ENCODE measurements at regions not wholly inside any gene's neighbourhood (a gene's known extent, or its start where the extent isn't known, plus 50 kb on each side); places are given as distances from the start of the nearest gene placed in this dataset.

DNA sequence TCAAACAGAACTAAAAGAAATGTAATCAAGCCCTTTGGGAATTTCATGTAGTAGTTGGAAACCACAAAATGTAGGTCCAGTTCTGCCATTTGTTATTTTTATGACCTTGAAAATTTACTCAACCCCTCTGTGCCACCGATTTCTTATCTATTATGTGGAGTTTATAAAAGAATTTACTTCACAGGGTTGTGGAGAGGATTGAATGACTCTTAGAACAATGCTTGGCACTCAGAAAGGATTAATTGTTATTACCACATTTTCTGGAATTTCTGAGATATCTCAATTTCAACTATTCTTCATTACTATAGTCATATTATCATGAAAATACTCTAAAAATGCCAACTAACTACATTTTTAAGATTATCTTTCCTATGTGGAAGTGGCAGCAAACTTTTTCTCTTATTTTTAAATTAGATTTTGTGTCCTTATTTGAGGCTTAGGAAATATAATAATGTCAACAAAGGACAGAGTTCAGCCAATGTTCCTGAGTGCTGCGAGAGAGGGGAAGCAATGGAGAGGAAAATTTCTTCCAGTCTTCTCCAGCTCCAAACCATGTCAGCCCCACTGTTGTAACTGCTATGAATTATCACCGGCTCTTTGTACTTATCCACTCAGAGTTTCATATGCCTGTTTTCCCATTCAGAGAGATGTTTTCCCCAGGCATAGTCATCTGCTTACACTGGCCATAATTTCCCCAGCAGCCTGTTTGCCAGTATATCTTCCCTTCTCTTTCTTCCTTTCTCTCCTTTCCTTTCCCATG is 525.6 kb downstream of the SPATA31D1 start:
- no peak for DNase-seq

DNA sequence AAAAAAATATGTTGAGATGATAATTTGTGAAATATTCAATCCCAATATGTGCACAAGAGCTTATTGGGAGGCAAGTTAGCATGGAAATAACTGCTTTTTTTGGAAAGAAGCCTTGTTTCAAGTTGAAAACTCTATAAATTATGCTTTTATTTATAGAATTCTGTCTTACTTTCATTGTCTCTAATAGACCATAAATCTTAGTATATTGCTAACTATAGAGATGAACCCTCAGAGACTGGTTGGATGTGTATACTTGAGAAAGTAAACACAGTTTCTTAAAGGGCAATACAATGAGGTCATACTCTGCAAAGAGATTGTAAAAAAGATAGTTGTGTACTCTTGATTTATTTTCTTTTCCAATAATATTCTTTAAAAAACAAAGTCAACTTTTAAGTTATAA is 530.3 kb downstream of the SPATA31D1 start:
- no peak for DNase-seq

DNA sequence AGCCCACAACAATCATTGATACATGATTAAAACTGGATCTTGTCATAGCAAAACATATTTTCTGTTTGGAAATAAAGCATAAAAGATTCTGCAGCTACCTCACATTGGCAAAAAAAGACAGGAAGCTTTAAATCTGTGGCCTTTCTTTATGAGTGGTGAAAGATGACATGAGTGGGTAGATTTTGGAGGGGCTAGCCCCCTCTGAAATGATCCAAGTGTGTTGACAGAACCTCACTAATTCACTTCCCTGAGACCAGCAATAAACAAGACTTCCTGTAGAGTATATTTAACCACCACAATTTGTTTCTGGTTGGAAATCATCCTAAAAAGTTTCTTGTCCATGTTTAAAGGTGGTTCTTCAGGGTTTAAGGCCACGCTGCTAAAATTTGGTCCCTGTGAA is 530.8 kb downstream of the SPATA31D1 start:
- DNase-seq: no peak

DNA sequence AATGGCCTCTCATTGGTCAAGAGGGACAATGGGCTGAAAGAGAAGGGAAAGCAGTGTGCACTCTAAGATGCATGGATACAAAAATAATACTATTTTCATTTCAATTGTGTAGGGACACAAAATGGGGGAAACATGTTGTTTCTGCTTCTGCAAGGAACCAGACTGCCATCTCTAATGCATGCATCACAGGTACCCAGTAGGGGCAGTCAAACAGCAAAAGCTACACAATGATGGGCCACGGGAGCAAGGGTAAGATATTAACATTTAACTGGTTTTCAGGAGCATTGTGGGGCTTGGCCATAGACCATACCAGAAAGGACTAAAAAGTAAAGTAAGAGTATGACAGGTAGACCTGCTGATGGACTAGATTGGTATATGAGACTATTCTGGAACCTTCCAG is 535.8 kb downstream of the SPATA31D1 start:
- DNase-seq: no peak

DNA sequence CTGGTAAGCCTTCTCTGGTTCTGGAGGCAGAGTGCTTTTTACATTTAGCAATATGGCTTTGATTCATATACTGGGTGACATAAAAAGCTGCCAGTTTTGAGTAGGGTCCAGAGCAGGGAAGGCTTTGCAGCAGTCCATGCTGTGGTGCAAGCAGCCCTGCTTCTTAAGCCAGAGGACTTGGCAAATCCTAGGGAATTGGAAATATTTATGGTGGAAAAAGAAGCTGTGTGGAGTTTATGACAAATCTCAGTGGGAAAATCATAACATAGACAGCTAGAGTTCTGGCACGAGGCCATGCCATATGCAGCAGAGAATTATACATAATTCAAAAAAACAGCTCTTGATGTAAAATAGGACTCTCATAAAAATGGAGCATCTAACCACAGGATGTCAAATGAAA is 536.4 kb downstream of the RASEF start:
- DNase-seq: no peak

DNA sequence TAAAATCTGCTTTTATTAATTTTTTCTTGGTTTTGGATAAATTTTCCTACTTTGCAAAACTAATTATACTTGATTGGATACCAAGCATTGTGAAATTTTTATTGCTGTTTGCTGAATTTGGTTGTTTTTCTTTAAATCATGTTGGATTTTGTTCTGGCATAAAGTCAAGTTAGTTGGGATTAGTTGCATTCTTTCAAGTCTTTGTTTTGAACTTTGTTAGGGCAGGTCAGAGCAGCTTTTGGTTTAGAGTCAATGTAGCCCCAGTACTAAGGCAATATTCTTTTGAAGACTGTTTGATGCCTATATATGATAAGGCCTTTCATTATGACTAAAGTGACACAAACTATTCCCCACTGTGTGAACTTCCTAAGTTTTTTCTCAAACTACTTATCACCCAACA is 531.1 kb downstream of the RASEF start:
- DNase-seq: no peak

DNA sequence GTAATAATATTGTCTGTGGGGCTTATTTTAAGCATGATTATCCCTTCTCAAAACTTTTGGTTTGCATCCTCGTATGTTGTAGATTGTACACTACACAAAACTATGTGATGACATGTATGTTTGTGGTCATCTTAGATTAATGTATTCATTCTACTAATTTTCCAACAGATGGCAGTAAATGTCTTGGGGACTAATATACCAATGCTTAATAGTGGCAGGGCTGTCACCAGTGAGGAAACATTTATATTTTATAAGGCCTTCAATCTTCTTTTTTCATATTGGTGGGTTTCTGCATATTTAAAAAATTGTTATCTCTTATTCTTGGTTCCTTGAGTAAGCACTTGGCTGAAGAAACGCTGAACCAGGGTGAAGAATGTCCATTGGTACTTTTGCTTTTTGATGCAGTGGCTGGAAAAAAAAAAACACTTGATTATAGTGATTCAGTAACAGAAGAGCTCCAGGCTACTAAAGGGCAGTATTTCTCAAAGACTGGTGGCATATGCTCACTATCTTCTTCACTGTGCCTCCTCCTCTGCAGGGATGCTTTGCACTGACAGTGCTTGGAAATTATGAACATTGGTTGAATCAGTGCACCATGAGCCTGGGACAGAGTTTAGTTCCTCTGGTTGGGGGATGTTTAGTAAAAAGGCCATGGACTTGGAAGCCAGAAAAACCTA is 530.3 kb downstream of the RASEF start:
- no peak for DNase-seq

DNA sequence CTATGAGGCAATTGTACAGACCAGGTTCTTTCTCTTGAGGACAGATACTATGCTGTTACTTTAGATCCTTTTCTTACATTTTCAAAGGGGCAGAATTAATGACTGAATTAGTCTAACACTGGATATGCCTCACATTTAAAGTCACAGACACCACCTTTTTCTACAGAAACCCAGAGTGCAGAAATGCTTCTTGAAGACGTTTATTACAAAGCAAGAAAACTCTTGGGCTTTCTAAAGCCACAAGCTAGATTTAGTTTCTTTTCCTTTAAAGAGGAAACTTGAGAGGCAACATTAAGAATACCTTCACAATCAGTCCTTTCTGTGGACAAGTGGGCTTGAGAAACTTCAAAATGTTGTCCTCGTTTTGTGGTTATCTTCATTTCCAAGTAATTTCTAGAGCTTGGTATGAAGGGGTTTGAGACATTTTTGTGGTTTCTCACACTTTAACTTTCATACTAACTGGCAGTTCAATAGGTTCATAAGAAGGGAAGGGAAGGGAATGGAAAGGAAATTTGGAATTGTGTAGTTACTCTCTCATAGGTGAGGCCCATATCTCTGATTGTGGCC is 527.4 kb downstream of the RASEF start:
- DNase-seq: no peak

DNA sequence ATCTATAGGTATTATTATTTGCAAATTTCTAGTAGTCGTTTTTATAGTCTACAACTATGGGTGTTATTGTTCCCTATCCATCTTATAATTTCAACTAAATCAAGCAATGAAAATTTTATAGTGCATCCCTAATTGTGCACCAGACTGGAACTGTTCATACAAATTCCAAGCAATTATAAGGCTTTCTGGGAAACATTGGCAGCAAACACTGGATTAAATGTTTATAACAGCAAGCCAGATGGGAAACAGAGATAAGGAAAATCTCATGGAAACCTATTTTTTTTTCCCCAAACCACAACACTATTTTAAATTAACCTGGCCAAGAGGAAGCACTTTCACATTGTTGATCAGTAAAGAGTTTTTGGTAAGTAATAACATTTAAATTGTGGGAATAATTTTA is 524.3 kb downstream of the RASEF start:
- DNase-seq: no peak

DNA sequence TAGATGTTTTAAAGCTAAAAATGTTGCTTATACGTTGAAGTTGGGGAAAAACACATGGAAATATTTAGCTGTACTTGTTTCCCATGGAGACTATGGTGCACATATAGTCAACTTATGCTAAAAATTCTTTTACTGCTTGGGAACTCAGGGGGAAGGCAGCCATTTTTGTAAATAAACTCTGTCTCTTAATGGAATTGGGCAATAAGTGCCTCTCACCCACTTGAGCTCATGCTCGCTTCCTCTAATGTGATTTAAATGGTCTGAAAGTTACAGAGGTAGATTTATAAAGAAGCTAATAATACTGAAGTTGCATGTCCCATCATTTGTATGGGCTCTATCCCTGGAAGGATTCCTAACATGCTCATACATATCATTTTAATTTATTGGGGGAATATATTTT is 523.8 kb downstream of the RASEF start:
- DNase-seq: no peak

DNA sequence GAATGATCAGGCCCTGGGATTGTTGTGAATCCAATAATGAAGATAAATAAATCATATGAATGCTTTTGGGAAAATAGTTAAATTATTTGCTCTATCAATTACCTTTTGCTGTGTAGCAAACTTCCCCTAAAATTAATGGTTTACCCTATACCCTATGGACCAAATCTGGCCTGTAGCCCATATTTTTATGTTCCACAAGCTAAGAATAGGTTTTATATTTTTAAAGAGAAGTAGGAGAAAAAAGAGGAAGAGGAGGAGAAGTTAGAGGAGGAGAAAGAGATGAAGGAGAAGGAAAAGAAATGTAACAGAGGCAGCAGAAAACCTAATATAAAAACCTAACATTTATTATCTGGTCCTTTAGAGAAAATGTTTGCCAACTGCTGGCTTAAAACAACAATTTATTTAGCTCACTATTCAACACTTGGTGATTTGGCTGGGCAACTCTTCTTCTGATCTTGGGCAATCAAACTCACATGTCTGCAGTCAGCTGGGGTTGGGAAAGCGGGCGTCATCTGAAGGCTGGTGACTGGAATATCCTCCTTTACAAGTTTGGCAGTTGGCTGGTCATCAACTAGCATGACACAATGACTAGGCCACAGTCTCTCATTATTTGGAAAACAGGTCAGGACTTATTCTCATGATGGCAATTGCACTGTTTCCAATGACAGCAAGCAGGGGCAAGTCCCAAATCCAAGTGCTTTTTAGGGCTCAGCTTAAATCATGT is 522.9 kb downstream of the RASEF start:
- DNase-seq: no peak

DNA sequence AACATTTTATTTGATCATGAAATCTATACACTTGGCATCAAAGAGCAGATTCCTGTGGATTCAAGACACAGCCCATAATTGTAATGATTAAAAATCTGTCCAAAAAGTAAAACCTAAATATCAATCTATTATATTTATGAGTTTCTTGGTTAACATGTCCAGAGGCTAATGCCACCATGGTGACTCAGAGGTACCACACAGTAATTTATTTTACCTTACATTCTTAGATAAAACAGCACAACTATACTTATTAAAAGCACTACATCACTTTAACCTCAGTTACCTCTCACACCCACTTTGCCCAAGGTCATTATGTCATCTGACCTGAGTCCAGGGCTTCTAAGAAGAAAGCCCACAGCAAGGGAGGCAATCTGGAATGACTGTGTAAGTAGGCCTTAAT is 519.2 kb downstream of the RASEF start:
- DNase-seq: no peak

DNA sequence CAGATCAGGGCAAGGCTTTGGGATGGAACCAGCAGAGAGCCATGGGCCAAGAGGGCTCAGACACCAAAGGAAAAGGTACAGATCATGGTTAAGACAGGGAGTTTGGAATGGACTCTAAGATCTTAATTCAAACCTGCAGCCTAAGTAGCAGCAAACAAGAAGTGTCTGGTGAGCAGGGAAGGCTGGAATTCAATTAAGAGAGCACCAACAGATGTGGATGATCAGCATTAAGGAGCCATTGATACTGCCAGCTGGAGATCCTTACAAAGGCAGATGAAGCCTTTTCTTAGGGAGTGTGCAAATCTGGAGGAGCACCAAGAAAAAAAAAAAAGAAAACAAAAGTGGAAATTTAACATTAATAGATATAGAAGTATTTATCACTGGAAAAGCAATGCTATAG is 516.8 kb downstream of the RASEF start:
- DNase-seq: no peak

DNA sequence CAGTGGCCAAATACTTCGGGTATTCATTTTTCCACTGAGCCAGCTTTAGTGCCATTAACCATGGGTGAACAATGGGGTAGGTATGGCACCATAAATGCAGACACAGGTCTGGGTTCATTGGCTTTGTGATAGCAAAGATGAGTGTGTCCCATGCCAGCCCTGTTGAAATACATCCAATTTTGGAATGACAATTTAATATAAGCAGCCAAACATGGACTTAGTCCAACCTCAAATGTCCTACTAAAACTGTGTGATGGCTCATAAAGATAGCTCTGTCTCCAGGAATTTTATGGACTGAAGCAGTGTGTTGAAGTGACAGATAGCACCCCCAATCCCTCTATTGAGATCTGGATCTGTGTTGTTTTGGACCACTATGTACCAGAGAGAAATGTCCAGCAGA is 514.9 kb downstream of the RASEF start:
- DNase-seq: no peak

DNA sequence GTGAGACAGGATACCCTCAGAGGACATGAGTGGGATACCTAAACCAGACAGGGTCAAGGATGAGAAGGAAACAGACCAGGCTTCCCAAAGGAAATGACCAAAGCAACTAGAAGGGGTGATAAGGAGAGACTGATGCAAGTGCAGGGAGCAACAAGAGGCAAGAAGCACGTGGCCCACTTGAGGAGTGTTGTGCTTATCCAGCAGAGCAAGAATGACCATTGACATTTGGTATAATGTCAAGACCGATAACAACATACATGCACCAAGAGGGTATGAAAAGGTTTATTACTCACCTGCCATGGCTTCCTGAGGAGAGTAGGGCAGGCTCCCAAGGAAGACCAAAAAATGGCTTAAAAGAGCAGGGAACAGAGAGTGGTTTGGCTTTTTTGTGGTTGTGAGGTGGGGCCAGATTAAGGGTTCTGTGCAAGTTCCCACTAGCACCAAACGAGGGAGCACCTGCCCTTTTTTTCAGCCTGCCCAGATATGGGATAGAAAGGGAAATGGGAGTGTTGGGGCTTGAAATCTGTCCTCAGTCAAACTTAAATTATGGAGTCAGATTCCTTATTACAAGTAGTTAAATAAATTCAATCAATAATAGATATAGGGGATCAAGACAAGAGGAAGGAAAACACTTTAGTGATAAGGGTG is 513.6 kb downstream of the RASEF start:
- DNase-seq: no peak

DNA sequence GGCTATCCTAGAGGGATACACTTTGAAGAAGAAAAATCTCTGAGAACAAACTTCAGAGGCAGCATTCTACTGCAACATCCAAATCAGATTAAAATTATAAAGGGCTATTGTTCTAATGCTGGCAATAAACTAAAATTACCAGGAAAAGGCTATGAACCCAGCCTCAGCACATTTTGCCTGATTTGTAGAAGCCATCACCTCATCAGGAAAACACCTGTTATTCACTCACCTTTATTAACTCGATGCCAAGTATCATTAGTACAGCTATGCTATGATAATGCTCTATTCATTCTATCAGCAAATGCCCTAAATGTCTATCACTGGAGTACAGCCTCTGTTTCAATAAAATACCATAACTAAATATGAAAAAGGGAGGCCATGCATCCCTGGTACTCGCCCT is 510.2 kb downstream of the RASEF start:
- no peak for DNase-seq

DNA sequence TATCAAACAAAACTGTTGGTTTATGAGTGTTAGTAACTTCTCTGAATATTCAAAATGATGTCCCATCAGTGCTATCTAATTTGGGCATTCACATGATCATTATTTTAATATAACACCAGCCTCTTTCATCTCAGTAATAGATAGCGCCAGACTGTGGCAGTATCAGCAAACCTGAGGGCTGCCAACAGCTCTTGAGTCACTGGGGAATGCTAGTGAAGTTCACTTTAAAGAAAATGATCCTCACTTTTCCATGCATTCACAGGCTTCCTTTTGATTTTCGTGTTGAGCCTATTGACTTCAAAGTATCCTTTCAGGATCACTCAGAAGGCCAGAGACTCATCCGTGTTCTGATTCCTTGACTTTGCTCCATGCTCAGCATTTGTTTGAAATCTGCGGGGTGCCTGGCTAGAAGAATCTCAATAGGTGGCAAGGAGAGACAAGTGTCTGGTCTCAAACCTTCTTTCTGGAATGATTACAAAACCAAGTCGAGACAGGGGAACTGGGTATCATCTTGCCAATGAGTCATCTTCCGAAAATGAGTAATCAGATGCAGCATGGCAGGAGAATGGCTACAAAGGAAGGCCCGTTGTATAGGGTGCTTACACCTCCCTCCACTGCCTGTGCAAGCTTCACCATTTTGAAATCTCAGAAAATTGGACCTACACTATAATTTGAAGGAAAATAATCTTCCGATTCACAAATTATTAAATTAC is 509.1 kb downstream of the RASEF start:
- DNase-seq: no peak

DNA sequence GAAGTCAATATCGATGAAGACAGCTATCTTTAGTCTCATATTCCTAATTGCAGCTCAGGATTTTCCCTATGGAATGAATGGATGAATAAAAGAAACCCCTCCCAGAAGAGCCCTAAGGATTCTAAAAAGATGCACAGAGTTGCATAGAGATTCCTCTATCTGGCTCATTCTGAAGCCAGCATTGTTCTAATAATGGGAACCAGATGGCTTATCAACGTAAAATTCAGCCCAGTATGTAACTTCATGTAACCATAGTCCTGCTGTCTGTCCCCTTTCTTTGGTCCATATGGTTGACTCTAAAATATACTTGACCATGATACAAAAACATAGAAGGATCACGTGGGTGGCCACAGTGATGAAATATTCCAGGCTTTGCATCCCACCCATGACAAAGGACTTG is 508.6 kb downstream of the RASEF start:
- DNase-seq: no peak

DNA sequence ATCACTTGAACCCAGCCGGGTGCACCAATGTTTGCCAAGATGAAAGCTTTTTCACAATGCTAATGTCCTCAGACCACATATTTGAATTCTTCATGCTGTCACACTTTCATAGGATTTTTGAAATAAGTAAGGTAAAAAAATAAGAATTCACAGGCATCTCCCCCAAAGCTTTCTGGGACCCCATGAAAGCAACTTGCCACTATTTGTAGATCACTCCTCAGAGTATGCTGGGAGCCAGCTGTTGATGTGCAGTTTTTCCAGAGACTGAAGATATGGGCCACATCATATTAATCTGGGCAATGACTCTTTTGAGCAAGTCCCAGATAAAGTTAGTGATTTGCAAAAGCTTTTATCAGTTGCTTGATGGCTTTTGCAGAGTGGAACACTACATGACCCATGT is 507.9 kb downstream of the RASEF start:
- no peak for DNase-seq

DNA sequence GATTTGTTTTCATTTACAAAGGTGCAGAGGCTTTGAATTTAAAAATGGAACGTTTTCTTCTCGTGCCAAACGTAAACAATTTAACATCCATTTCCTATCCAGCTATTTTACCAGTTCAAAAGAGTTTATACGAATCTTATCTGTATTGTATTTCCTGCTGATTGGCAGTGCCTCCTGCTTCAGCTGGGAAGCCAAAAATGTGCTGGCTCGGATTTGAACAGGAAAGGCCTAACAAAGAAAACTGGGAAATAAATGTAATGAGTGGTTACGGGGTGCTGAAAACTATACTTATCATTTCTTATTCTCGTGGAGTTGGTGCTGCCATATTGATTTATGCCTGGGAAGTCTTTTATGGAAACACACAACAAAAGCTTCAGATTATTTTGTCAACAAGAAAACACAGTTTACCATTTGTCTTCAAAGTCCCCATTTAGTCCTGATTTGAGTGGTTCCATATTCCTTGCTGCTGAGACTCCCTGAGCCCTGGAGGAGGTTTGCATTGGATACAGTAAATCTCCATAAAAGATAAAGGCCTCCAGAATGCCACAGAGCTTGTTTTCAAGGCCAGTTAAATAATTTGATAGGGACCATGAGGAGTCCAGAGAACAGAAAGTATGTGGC is 507.4 kb downstream of the RASEF start:
- no peak for DNase-seq

DNA sequence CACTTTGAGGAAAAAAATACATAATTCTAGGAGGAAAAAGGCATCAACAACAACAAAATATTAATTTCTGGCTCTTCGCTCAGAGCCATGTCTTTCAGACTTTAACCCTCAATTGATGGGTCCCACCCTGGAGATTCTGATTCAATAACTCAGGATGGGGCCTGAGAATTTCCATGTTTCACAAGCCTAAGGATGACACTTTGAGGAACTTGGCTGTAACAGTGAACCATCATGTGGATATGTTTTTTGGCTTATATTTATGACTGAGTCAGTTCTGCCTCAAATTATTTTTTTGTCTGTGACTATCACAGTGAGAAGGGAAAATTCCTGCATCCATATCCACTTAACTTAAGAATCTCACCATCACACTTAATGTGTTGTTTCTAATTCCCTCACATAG is 504.6 kb downstream of the RASEF start:
- DNase-seq: no peak

All from CD4-positive, alpha-beta T cell treated with Interleukin-10 for 1 hour (primary cell).